Retinal pigment epithelial cell (primary cell): ENCODE measurements at regions not wholly inside any gene's neighbourhood (a gene's known extent, or its start where the extent isn't known, plus 50 kb on each side); places are given as distances from the start of the nearest gene placed in this dataset.
"Not testable (repeated sequence)": the region's sequence is repeated elsewhere in the genome, so short reads cannot be mapped to it uniquely, and the experiment has no call there.

Experiments used
- DNase-seq: peaks from one replicate; pipeline ENCODE4 v3.0.0-alpha.2; 2010; ENCODE audit warnings: low read depth
- H3K4me3 ChIP-seq: 2 replicates; pipeline ENCODE4 v1.5.1; 2011; ENCODE audit warnings: mild to moderate bottlenecking, low read length, control low read depth, moderate library complexity
- CTCF ChIP-seq: conservative IDR thresholded peaks from 2 replicates; pipeline ENCODE4 v1.5.1; 2011; ENCODE audit warnings: low read depth, low read length, control low read depth, inconsistent platforms

GRCh38 chr12:23375621-23376020 lies 573.8 kb downstream of the SOX5 start:
- H3K4me3 ChIP-seq, result no peak overlapping the region
- no peak for TF ChIP-seq CTCF
- DNase-seq, result no peak

- DNase-seq, result no peak
- no peak for TF ChIP-seq CTCF
- H3K4me3 ChIP-seq, result no peak overlapping the region
Measured at GRCh38 chr12:23376238-23376637, 573.2 kb downstream of the SOX5 start.

GRCh38 chr12:23380419-23381100 lies 568.9 kb downstream of the SOX5 start:
- DNase-seq, result no peak
- TF ChIP-seq CTCF, result no peak
- no peak overlapping the region for H3K4me3 ChIP-seq

GRCh38 chr12:23388898-23389297 lies 560.6 kb downstream of the SOX5 start:
- not testable (repeated sequence) for H3K4me3 ChIP-seq, DNase-seq

- H3K4me3 ChIP-seq, DNase-seq: not testable (repeated sequence)
Measured at GRCh38 chr12:23389315-23389714, 560.2 kb downstream of the SOX5 start.

- no peak overlapping the region for H3K4me3 ChIP-seq
- DNase-seq, result no peak
- no peak for TF ChIP-seq CTCF
Measured at GRCh38 chr12:23399402-23399933, 550.0 kb downstream of the SOX5 start.

GRCh38 chr12:23415180-23415579 lies 534.3 kb downstream of the SOX5 start:
- H3K4me3 ChIP-seq, result no peak overlapping the region
- no peak for TF ChIP-seq CTCF
- DNase-seq, result no peak

GRCh38 chr12:23421556-23421955 lies 527.9 kb downstream of the SOX5 start:
- no peak overlapping the region for H3K4me3 ChIP-seq
- DNase-seq, result no peak
- no peak for TF ChIP-seq CTCF
